Neural cell (in vitro differentiated cells): ENCODE measurements at regions not wholly inside any gene's neighbourhood (a gene's known extent, or its start where the extent isn't known, plus 50 kb on each side); places are given as distances from the start of the nearest gene placed in this dataset.

Experiments used
- H2AFZ ChIP-seq: fragments of 200-600, 300-800 bp; sonication (generic), shearing (Covaris generic); 2 replicates; pipeline ENCODE4 v1.6.0; 2014; ENCODE audit warnings: low read depth, mild to moderate bottlenecking, antibody characterized with exemption, low read length, moderate library complexity
- H3F3A ChIP-seq: fragments of 200-600 bp; shearing (Covaris generic); 2 replicates; pipeline ENCODE4 v1.6.1; 2016; ENCODE audit warnings: mild to moderate bottlenecking, moderate library complexity, mixed read lengths, antibody characterized with exemption, low read length; ENCODE audit not compliant: insufficient read depth, poor library complexity, severe bottlenecking
- H3K27ac ChIP-seq: fragments of 200-600, 300-800 bp; sonication (generic), shearing (Covaris generic); 2 replicates; pipeline ENCODE4 v1.5.1; 2014; ENCODE audit warnings: mild to moderate bottlenecking, low read length, moderate library complexity
- H3K27me3 ChIP-seq: fragments of 300-800, 200-600 bp; sonication (generic), shearing (Covaris generic); 2 replicates; pipeline ENCODE4 v1.6.0; 2014; ENCODE audit warnings: mild to moderate bottlenecking, low read depth, low read length, moderate library complexity; ENCODE audit not compliant: insufficient read depth
- H3K36me3 ChIP-seq: fragments of 300-800, 200-600 bp; sonication (generic), shearing (Covaris generic); 2 replicates; pipeline ENCODE4 v1.5.1; 2014; ENCODE audit warnings: mild to moderate bottlenecking, antibody characterized with exemption, low read length, moderate library complexity; ENCODE audit not compliant: insufficient read depth
- H3K4me2 ChIP-seq: fragments of 300-800, 200-600 bp; sonication (generic), shearing (Covaris generic); 2 replicates; pipeline ENCODE4 v1.6.0; 2014; ENCODE audit warnings: mild to moderate bottlenecking, low read length
- H3K4me3 ChIP-seq: fragments of 300-800, 200-600 bp; sonication (generic), shearing (Covaris generic); 2 replicates; pipeline ENCODE4 v1.5.1; 2014; ENCODE audit warnings: mild to moderate bottlenecking, low read length, moderate library complexity
- H3K79me2 ChIP-seq: fragments of 200-600 bp; shearing (Covaris generic); replicated peaks from 2 replicates; pipeline ENCODE4 v1.6.0; 2014; ENCODE audit warnings: mild to moderate bottlenecking, low read length, moderate library complexity; ENCODE audit not compliant: insufficient read depth
- H3K9ac ChIP-seq: fragments of 300-800, 200-600 bp; sonication (generic), shearing (Covaris generic); 2 replicates; pipeline ENCODE4 v1.6.1; 2016; ENCODE audit warnings: mild to moderate bottlenecking, low read length, mixed read lengths
- H3K9me2 ChIP-seq: fragments of 200-600 bp; shearing (Covaris generic); 2 replicates; pipeline ENCODE4 v1.6.1; 2016; ENCODE audit warnings: mild to moderate bottlenecking, low read length, mixed read lengths; ENCODE audit not compliant: insufficient read depth
- H3K9me3 ChIP-seq: fragments of 200-600, 300-800 bp; sonication (generic), shearing (Covaris generic); 2 replicates; pipeline ENCODE4 v1.6.1; 2016; ENCODE audit warnings: mild to moderate bottlenecking, mixed run types, low read length, moderate library complexity, mixed read lengths
- H4K20me1 ChIP-seq: fragments of 200-600 bp; shearing (Covaris generic); 2 replicates; pipeline ENCODE4 v1.6.1; 2016; ENCODE audit warnings: mild to moderate bottlenecking, mixed run types; ENCODE audit not compliant: insufficient read depth
- CTCF ChIP-seq: fragments of 450-650 bp; IDR thresholded peaks from 2 replicates; pipeline ENCODE4 v1.5.1; 2014; ENCODE audit warnings: antibody characterized with exemption, mild to moderate bottlenecking, moderate library complexity; ENCODE audit not compliant: poor library complexity, severe bottlenecking
- EP300 ChIP-seq: fragments of 450-650 bp; conservative IDR thresholded peaks from 2 replicates; pipeline ENCODE4 v1.6.1; 2014; ENCODE audit warnings: antibody characterized with exemption, mild to moderate bottlenecking, moderate library complexity; ENCODE audit not compliant: poor library complexity, severe bottlenecking
- EZH2 ChIP-seq: fragments of 200-600, 300-800 bp; shearing (Covaris generic), sonication (generic); IDR thresholded peaks from 2 replicates; pipeline ENCODE4 v1.6.1; 2014; ENCODE audit warnings: antibody characterized with exemption, low read length, borderline replicate concordance, mild to moderate bottlenecking; ENCODE audit not compliant: insufficient read depth, poor library complexity, severe bottlenecking
- MXI1 ChIP-seq: fragments of 450-650 bp; conservative IDR thresholded peaks from 2 replicates; pipeline ENCODE4 v1.6.1; 2014; ENCODE audit warnings: antibody characterized with exemption, mild to moderate bottlenecking; ENCODE audit not compliant: poor library complexity, severe bottlenecking
- POLR2AphosphoS5 ChIP-seq: IDR thresholded peaks from 2 replicates; pipeline ENCODE4 v1.6.1; 2012
- RAD21 ChIP-seq: fragments of 450-650 bp; conservative IDR thresholded peaks from 2 replicates; pipeline ENCODE4 v1.6.1; 2014; ENCODE audit warnings: antibody characterized with exemption, mild to moderate bottlenecking, moderate library complexity
- REST ChIP-seq: IDR thresholded peaks from 2 replicates; pipeline ENCODE4 v1.6.1; 2012; ENCODE audit warnings: borderline replicate concordance
- SMC3 ChIP-seq: fragments of 450-650 bp; conservative IDR thresholded peaks from 2 replicates; pipeline ENCODE4 v1.6.1; 2014; ENCODE audit warnings: antibody characterized with exemption, mild to moderate bottlenecking, moderate library complexity; ENCODE audit not compliant: poor library complexity
- TAF1 ChIP-seq: IDR thresholded peaks from 2 replicates; pipeline ENCODE4 v1.6.1; 2012; ENCODE audit warnings: low read depth

- Histone ChIP-seq H3K27ac (no peak overlapping the region), H4K20me1 (no peaks in the 10 kb centered on the region), H3K9ac (no peak overlapping the region), H3K79me2 (no peaks in the 10 kb centered on the region), H3K36me3 (no peaks in the 10 kb centered on the region), H2AFZ (no peak overlapping the region), H3K4me3 (no peak overlapping the region), H3K9me2 (no peaks in the 10 kb centered on the region), H3K27me3 (no peaks in the 10 kb centered on the region), H3K9me3 (no peaks in the 10 kb centered on the region), H3F3A (no peaks in the 10 kb centered on the region), H3K4me2 (no peak overlapping the region)
- no peak for TF ChIP-seq REST
- TF ChIP-seq EP300: peak; percentile 47
- TF ChIP-seq MXI1: no peak
- no peak for TF ChIP-seq POLR2AphosphoS5
Observed at GRCh38 chr6:77573843-77574242, 79.0 kb upstream of the MEI4 start.

GRCh38 chr6:77587963-77588362 lies 64.9 kb upstream of the MEI4 start:
- H3F3A ChIP-seq: no peaks in the 10 kb centered on the region
- no peak overlapping the region for H3K4me2 ChIP-seq
- no peaks in the 10 kb centered on the region for H3K79me2 ChIP-seq
- TF ChIP-seq EZH2: no peak
- TF ChIP-seq REST: no peak
- no peak for TF ChIP-seq TAF1
- no peak for TF ChIP-seq CTCF
- TF ChIP-seq RAD21: no peak
- no peak for TF ChIP-seq EP300
- no peak for TF ChIP-seq POLR2AphosphoS5
- TF ChIP-seq MXI1: no peak
- no peak for TF ChIP-seq SMC3
- no peak overlapping the region for H3K27ac ChIP-seq
- no peaks in the 10 kb centered on the region for H3K9me3 ChIP-seq
- H3K4me3 ChIP-seq: no peak overlapping the region
- H3K9me2 ChIP-seq: no peaks in the 10 kb centered on the region
- no peak overlapping the region for H2AFZ ChIP-seq
- no peak overlapping the region for H3K9ac ChIP-seq
- H4K20me1 ChIP-seq: no peaks in the 10 kb centered on the region
- no peaks in the 10 kb centered on the region for H3K27me3 ChIP-seq
- no peaks in the 10 kb centered on the region for H3K36me3 ChIP-seq
